ENCODE measurements at regions not wholly inside any gene's neighbourhood (a gene's known extent, or its start where the extent isn't known, plus 50 kb on each side); places are given as distances from the start of the nearest gene placed in this dataset.

GRCh38 chr11:19597876-19598275, 114.8 kb upstream of the NAV2 start:
- TF ChIP-seq CTCF (IDR thresholded peaks at IDR 0.05), result no peak
- peaks cover 0 to 13% of the 10 kb centered on the region in 2 donors for H3K4me1 ChIP-seq
- no peaks in the 10 kb centered on the region for H3K27me3 ChIP-seq
- H3K36me3 ChIP-seq, result no peaks in the 10 kb centered on the region
- H3K9me3 ChIP-seq, result no peaks in the 10 kb centered on the region
- H3K27ac ChIP-seq, result no peak overlapping the region
- no peak overlapping the region for H3K4me3 ChIP-seq
- DNase-seq (ENCODE audit: low spot score), result no peak

- Histone ChIP-seq H3K4me3 (no peak overlapping the region), H3K4me1 (peaks cover 0 to 13% of the 10 kb centered on the region in 2 donors), H3K9me3 (no peaks in the 10 kb centered on the region), H3K36me3 (no peaks in the 10 kb centered on the region), H3K27ac (peak overlapping the region; percentile 68 to 80), H3K27me3 (no peaks in the 10 kb centered on the region)
- no peak for DNase-seq (ENCODE audit: low spot score)
- no peak for TF ChIP-seq CTCF (IDR thresholded peaks at IDR 0.05)
These were observed 115.4 kb upstream of the NAV2 start for GRCh38 chr11:19597206-19597605.

- no peak for TF ChIP-seq CTCF (IDR thresholded peaks at IDR 0.05)
- Histone ChIP-seq H3K36me3 (no peaks in the 10 kb centered on the region), H3K27ac (peak overlapping the region; percentile 68 to 80), H3K4me1 (peaks cover 0 to 13% of the 10 kb centered on the region in 2 donors), H3K4me3 (no peak overlapping the region), H3K27me3 (no peaks in the 10 kb centered on the region), H3K9me3 (no peaks in the 10 kb centered on the region)
- peak; percentile 87 for DNase-seq (ENCODE audit: low spot score)
These were observed 116.5 kb upstream of the NAV2 start for GRCh38 chr11:19595840-19596751.

GRCh38 chr11:19595499-19595839, 117.2 kb upstream of the NAV2 start:
- no peaks in the 10 kb centered on the region for H3K9me3 ChIP-seq
- no peak for TF ChIP-seq CTCF (IDR thresholded peaks at IDR 0.05)
- H3K27me3 ChIP-seq, result no peaks in the 10 kb centered on the region
- H3K4me1 ChIP-seq, result peaks cover 0 to 13% of the 10 kb centered on the region in 2 donors
- peak overlapping the region; percentile 63 to 80 for H3K27ac ChIP-seq
- H3K36me3 ChIP-seq, result no peaks in the 10 kb centered on the region
- no peak for DNase-seq (ENCODE audit: low spot score)
- H3K4me3 ChIP-seq, result no peak overlapping the region

GRCh38 chr11:19594326-19594725, 118.3 kb upstream of the NAV2 start:
- H3K9me3 ChIP-seq, result no peaks in the 10 kb centered on the region
- no peak for DNase-seq (ENCODE audit: low spot score)
- no peaks in the 10 kb centered on the region for H3K36me3 ChIP-seq
- no peaks in the 10 kb centered on the region for H3K27me3 ChIP-seq
- no peak overlapping the region for H3K27ac ChIP-seq
- peaks cover 0 to 13% of the 10 kb centered on the region in 2 donors for H3K4me1 ChIP-seq
- no peak overlapping the region for H3K4me3 ChIP-seq
- TF ChIP-seq CTCF (IDR thresholded peaks at IDR 0.05), result no peak

Measured in right atrium auricular region (tissue), 2 donors.